ENCODE measurements at regions not wholly inside any gene's neighbourhood (a gene's known extent, or its start where the extent isn't known, plus 50 kb on each side); places are given as distances from the start of the nearest gene placed in this dataset.
A peak's percentile ranks its signal among the peaks of the same experiment; 100 is the strongest.

DNA sequence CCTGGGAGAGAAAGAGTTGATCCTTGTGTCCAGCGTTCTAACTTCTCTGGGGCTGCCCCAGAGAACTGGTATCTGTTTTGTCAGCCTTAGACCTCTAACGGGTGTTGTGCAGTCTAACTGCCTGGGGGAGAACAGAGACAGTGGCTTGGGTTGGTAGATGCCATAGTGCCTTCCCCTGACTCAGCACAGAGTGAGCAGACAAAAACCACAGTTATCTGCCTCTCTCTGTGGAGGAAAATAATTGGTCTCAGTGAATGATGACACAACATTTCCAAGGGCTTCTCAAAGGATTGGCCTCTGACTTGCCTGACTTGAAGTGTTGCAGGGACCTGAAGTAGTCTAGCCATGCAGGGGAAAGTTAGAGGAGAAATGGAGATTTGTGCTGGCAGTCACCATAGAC is 226.2 kb upstream of the MAN1A1 start:
- no peak for ATAC-seq
- intact Hi-C loops (cut with micrococcal nuclease) = no loop called here
- DNase-seq = no peak

DNA sequence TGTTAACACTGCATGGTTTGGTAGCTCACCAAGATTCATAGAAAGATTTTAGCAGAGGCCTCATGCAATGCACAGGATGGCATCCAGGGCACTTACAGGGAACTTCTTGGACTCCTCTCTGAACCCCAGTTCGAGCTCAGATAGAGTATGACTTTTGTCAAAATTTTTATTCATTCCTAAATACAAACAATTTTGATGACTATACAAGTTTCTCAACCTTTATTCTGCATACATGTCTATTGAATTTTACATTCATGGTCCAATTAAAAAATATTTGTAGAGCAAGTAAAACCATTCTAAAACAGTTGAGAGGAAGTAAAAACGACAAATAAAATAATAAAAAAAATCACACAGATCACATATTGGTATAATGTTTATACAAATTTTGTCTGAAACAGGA is 219.0 kb upstream of the MAN1A1 start:
- no peak for ATAC-seq
- intact Hi-C loops (cut with micrococcal nuclease) = no loop called here
- DNase-seq = no peak

DNA sequence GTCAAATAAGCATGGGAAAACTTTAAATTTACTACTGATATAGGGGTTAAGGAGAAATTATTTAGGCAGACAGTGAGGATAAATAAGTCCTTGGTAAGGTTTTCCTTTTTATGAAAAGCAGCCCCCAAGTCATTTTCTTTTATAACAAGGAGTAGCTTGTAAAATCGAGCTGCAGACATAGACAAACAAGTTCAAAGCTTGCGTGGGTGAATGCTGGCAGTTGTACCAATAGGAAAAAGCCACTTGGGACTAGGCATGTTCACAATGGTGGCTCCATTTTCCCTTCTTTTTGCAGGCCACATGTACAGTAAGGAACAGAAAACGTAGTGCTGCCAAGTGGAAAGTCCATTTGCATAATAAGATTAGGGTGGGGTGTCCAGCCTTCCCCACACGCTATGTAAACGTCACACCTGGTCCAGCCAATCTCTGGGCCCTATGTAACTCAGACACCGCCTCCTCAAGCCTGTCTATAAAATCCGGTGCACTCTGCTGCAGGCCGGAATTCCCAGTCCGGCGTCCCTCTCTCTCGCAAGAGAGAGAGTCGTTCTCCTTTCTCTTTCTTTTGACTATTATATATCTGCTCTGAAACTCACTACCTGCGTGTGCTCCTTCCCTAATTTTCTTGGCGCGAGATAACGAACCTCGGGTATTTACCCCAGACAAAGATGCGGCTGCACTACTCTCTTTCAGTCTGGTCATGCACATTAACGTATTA is 217.1 kb upstream of the MAN1A1 start:
- no peak for ATAC-seq
- intact Hi-C loops (cut with micrococcal nuclease) = no loop called here

DNA sequence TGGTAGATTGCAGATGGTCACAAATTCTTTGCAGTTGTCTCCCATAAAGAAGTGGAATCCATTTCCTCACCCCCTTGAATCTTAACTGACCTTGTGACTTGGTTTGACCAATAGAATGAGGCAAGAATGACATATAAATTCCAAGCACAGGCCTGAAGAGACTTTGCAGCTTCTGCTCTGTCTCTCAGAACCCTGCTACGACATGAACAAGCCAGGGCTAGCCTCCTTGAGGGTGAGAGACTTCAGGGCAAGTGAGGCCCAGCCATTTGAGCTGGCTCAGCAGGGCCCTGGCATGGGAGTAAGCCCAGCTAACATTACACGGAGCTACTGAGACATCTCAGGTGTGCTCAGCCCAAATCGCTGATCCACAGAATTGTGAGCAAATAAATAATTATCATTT is 216.3 kb upstream of the MAN1A1 start:
- intact Hi-C loops (cut with micrococcal nuclease) = no loop called here
- DNase-seq (no peak), ATAC-seq (no peak)

More for the DNA sequence above, 217.1 kb upstream of the MAN1A1 start:
- DNase-seq = no peak

DNA sequence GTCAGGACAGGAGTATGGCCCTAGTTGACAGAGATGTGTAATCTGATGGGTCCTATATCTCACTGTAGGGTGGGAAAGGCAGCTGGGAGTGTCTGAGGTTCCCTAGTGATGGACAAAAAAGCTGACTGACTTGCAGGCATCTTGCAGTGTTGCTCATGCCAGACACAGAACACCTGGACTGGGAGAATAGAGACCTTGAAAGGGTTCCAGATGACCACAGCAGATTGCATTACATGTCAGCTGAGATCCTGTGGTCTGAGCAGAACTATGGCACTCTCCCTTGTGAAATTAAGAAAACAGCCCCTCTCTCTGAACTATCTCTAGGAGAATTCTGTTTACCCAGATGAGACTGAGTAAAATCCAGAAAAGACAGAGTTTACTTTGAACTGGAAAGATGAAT is 212.6 kb upstream of the MAN1A1 start:
- intact Hi-C loops (cut with micrococcal nuclease) = no loop called here
- no peak for DNase-seq
- ATAC-seq = no peak

DNA sequence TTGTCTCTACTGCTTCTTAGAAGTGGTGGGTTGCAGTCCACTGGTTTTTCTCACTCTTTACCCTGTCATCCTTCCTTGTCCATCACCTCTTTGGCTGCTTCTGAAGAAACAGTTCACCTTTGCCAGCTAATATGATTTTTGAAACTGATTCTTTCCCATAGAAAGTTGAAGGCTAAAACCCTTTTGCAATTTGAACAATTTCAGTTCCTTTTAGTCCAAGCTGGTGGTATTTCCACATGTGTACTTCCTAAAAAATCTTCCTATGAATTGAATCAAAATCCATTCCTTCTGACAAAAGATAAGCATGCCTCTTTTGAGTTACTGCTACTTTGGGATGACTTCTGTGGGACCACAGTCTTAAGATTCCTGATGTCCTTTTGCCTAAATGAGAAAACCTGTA is 210.0 kb upstream of the MAN1A1 start:
- DNase-seq = no peak
- intact Hi-C loops (cut with micrococcal nuclease) = no loop called here
- no peak for ATAC-seq

DNA sequence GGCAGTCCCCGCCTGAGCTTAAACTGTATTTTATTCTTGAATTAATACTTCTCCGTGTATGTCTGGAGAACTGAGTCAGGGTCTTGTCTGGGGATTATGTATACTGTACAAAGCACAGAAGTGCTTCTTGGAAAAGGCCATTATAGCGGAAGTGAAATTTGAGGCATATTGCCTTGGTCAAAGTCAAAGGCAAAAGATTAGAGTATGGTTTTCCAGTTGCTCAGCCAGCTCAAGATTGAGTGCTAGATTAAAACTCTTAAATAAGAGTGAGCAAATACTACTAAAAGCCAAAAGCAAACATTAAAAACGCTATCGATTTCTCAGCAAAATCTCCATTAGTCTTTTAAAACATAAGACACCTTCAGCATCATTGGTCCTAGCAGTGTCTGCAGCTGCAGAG is 207.7 kb upstream of the MAN1A1 start:
- DNase-seq (no peak), ATAC-seq (no peak)
- intact Hi-C loops (cut with micrococcal nuclease) = no loop called here

DNA sequence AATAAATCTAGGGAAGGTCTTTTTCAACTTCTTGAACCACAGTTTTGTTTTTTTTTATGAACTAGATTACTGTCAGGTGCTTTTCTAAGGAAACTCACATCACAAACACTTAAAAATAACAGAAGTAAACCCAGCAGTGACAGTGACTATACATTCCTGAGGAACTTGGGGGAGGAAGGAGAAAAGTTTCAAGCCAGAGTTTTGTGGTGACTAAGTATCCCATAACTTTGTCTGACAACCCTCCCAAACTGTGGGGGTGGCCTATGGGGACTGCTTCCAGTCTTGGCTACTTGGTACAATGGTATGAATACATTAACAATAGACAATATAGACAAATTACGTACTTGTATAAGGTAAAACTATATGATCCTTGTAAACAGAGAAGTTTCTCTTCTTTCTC is 202.5 kb upstream of the MAN1A1 start:
- ATAC-seq (no peak), DNase-seq (no peak)
- intact Hi-C loops (cut with micrococcal nuclease) = no loop called here

DNA sequence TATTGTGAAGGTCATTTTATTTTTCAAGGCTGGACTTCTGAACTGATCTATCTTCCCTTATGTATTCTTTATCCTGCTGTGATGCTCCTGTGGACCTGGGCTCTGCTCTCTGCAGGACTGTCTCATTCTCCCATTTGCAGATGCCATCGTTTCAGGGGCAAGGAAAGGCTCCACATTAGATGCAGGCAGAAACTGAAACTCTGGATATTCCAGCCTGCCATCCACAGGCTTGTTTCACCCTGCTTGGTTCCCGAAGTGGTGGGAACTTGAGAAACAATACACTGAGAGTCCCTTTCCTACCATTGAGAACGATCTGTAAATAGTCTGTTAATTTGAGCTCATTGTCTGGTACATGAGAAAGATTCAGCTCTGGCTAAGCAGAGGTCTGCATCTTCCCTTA is 197.5 kb upstream of the MAN1A1 start:
- DNase-seq (no peak), ATAC-seq (no peak)
- intact Hi-C loops (cut with micrococcal nuclease) = no loop called here

DNA sequence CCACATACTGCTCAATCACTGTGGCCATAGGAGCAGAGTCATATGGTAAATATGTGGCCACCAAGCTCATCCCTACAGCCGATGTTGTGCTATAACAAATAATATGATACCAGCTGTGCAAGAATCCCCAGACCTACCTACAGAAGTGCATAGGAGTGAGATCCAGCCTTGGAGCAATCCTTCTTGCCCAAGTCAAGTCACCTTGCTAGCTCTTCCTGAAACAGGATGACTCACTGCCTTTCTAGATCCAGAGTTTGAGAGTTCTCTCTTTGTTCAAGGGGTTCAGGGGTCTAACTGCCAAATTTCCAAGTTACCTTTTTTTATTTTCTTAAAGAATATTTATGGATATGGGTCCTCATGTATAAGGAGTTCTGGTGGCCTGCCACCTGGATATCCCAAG is 195.7 kb upstream of the MAN1A1 start:
- DNase-seq (no peak), ATAC-seq (no peak)
- intact Hi-C loops (cut with micrococcal nuclease) = no loop called here

DNA sequence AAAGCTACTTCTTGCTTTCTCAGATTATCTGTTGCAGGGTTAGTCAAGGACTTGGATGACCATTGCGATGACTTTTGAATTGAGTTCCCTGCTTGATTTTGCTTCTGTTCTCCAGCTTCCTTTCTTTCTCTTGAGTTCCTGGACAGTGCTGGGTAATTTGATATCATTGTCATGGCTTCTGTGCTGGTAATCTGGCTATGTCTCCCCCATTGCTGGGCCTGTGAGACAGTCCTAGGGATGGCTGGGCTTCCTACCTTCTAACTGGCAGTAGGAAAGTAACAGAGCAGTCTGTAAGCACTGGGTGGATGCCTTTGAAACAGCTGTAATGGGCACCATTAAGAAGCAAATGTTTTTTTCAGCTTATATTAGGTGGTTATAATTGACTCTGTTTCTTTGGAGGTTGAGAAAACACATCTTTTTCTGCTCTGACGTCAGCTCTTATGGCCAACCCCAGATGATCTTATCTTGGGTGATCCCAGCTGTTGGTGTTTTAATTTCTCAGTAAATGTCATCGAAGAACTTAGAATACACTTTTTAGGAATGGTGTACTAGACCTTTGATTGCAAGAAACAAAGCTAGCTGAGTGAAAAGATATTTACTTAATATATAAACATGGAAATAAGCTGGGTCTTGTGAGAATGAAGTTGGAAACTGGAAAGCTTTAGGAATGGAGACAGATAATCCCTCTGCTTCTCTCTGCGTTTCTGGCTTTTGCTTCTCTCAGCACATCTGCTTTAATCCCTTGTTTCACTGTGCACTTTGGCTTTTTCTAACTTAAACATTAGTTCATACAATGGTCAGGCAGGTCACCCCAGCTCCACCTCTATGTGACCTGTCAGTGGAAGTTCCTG is 195.0 kb upstream of the MAN1A1 start:
- intact Hi-C loops (cut with micrococcal nuclease) = no loop called here
- peak; percentile 27 for ATAC-seq

DNA sequence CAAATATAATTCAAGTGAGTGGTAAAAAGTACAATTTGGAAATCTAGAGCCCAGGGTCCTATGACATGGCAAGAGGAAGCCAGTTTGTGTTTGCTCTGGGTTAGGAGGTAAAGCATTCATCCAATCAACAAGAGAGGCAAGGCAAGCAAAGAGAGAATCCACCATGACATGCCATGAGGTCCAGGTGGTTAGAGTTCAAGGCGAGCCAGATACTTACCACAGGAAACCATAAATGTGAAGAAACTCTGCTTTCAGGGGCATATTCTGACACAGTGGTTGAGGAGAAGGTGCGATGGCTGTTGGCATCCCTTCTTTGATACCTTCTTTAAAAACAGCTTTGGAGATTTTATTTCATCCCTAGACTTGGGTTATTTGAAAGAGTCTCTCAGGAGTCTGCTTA is 193.8 kb upstream of the MAN1A1 start:
- intact Hi-C loops (cut with micrococcal nuclease) = no loop called here
- no peak for DNase-seq
- no peak for ATAC-seq

More for the DNA sequence above, 195.0 kb upstream of the MAN1A1 start:
- no peak for DNase-seq

DNA sequence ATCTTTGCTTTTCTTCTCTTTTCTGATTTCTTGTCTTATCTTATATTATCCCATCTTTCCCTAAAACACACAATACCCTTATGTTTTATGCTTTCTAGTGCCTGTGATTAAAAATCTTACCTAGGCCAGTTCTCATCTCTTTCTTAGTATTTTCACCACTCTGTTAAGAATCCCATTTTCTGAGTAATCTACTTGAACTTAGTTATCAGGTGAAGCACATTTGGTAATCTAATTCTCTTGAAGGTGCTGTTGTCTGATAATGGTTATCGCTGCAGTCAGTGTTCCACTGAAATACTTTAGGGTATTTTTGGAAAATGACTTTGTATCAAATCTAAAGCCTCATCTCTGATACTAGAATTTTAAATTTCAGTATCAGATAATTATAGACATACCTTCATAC is 192.5 kb upstream of the MAN1A1 start:
- ATAC-seq = no peak
- intact Hi-C loops (cut with micrococcal nuclease) = no loop called here
- DNase-seq = no peak

DNA sequence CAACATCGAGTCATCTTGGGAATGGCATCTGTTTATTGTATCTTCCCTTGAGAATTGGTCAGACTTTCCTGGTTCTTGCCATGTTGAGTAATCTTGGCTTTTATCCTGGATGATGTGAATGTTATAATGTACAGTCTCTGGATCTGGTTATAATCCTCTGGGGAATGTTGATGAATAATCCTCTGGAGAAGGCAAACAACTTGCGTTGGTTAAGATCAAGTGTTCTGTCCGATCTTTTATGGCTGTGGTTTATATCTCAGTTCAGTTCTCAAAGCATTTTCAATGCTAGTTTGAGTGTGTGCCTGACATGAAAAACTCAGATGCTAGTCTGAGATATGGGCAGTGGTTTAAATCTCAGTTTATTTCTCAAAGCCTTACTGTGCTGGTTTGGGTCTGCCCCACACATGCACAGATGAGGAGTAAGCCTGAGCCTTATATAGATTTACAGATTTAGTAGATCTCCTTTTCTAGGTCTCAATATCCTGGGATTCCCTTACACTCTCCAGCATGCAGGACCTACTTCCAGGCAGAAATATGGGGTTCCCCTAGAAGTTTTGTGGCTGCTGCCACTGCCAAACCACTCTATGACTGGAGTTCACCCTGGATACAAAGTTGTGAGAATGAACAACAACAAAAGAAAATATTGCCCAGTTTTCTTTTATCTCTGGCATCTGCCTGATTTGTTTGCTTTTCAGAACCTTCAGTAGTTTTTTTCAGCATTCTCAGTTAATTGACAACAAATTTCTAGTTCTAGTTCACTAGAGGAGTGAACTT is 191.8 kb upstream of the MAN1A1 start:
- DNase-seq (no peak), ATAC-seq (peak; percentile 78)
- intact Hi-C loops (cut with micrococcal nuclease) = no loop called here

DNA sequence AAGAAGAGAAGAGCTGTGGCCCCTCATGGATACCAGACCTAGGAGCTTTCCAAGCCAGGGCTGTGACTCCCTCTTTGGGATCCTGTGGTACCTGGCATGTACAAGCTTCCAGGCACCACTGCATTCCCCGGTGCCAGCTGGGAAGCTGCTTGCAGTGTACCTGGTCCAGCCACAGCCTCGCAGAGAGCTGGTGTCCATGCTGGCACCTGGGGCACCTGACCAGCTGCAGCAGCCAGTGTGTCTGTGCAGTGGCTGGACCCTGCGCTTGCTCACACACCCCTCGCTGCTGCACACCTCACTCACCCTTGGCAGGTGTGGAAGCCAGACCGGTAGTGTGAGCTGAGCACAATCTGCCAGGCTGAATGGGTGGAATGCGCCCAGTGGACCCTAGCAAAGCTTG is 190.9 kb upstream of the MAN1A1 start:
- ATAC-seq = no peak
- peak; percentile 27 for DNase-seq
- intact Hi-C loops (cut with micrococcal nuclease) = no loop called here

DNA sequence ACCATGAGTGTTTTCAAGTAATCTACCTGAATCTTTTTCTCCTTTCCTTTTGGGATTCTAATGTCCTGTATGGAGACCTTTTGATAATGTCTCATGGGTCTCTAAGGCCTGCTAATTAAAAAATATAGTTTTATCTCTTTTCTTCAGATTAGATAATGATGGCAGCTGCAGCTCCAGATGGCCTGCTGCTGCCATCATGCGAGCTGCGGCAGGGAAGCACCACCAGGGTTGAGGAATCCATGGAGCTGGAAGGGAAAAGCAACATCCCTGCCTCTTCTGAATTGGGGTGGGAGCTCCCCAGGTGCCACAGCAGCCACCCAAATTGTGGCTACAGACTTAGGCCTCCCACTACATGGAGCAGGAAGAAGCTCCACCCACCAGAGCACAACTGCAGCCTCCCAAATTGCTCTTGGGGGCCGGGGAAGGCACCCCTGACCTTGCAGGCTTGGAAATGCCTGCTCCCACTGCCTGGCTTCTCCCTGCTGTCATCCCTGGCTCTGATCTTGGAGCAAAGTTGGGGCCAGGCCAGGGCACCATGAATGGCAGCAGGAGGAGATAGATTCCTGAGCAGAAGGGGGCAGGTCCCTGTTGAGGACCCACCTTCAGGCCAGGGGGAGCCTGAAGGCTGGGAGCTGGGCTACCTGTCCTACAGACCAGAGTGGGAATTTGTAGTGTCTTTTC is 189.6 kb upstream of the MAN1A1 start:
- DNase-seq (no peak), ATAC-seq (no peak)
- intact Hi-C loops (cut with micrococcal nuclease) = no loop called here

DNA sequence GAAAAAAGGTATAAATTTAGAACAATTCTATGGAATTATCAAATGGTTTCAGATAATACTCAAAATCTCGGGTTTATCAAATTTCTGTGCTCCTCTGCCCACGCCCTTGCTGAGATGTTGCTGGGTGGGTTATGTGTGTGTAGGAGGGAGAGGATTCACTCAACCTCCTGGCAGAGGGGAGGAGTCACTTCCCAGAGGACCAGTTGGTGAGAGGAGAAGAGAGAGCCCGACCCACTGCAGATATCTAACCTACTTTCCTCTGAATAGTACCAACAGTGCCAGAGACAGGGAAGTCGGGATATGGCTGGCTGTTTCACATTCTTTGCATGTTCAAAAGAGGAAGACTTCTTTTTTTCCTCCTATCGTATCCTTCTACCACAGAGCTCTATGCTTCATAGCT is 187.1 kb upstream of the MAN1A1 start:
- ATAC-seq = no peak
- no peak for DNase-seq
- intact Hi-C loops (cut with micrococcal nuclease) = no loop called here

DNA sequence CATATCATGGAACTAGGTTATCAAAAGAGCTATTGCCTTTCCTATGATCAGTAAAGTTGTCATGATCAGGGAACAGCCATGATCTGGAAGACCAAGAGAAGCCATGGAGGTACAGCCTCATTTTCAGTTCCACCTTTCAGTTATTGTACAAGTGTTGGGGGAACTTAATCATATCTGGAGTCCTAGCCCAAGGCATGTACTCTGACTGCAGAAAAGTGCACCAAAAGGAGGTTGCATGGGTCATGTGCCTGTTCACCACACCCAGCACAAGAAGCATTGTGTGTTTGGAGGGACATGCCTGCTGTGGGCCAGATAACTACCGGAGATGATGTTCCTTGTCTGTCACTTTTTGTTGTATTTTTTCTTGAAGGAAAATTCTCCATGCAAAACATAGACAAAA is 185.8 kb upstream of the MAN1A1 start:
- no peak for ATAC-seq
- intact Hi-C loops (cut with micrococcal nuclease) = no loop called here

DNA sequence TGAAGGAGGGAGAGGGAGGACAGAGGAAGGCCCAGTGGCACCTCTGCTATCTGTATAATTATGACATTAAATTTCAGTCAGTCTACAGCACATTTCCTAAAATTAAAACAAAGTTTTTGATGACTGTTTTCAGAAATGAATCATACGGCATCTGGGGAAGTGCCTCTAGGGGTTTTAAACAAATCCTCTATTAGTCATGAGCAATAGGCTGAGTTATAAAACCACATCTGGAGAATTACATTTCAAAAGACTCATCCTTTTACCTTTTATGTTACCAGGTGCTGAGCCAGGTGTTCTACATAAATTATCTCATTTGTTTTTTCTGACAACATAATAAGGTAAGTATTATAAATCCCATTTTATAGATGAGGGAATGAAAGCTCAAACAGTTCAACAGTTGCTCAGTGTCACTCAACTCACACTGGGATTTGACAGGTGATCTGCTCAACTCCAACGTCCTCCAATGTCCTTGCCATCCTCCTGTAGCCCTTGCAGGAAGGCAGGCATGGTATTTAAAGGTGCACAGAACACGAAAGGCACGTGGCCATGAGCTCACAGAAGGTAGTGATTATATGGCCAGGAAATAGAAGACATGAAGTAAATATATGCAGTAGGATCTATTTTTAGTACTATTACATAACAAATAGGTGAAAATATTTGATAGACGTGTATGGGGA is 184.2 kb upstream of the MAN1A1 start:
- ATAC-seq (peak; percentile 38), DNase-seq (no peak)
- intact Hi-C loops (cut with micrococcal nuclease) = no loop called here

More for the DNA sequence above, 185.8 kb upstream of the MAN1A1 start:
- DNase-seq = no peak
